T-cell (primary cell): ENCODE measurements at regions not wholly inside any gene's neighbourhood (a gene's known extent, or its start where the extent isn't known, plus 50 kb on each side); places are given as distances from the start of the nearest gene placed in this dataset.
A peak's percentile ranks its signal among the peaks of the same experiment; 100 is the strongest.

Experiments used
- ATAC-seq, 4 experiments: fragments of 200-7000 bp in 3 of 4; fragments of 150-1000 bp in 1 of 4; cut with Tn5 transposase; replicated peaks in 1 of 4; 1 replicate in 3 of 4; 2 replicates in 1 of 4; pipeline ENCODE4 v1.10.0; 2021; ENCODE audit warnings: moderate library complexity in 3 of 4, mild to moderate bottlenecking in 2 of 4, moderate number of reproducible peaks in 1 of 4
- CTCF ChIA-PET, 2 donors: fragments of 300-600 bp; sonication (Branson Sonifier 250); formaldehyde crosslinking; loops; one replicate each; lab custom pipeline; 2022; ENCODE audit warnings: antibody characterized with exemption in 2 of 2; lab: Charles Lee
- POLR2A ChIA-PET, 2 donors: fragments of 300-600 bp; sonication (Branson Sonifier 250); formaldehyde crosslinking; loops; one replicate each; lab custom pipeline; 2022; ENCODE audit warnings: antibody characterized with exemption in 2 of 2; lab: Charles Lee
- DNase-seq, 35 experiments: peaks; one replicate each; pipeline versions ENCODE4 v3.0.0 to v3.0.0-alpha.2; 2013 to 2023
- H3K27ac ChIP-seq: one replicate; pipeline ENCODE4 v1.5.1; 2013; ENCODE audit warnings: low read length
- H3K27me3 ChIP-seq, 2 experiments: replicated peaks in 1 of 2; 1 replicate in 1 of 2; 2 replicates in 1 of 2; pipeline versions ENCODE4 v1.6.1 to v1.7.0; 2013; ENCODE audit warnings: low read length in 1 of 2, mixed read lengths in 1 of 2; ENCODE audit not compliant: control insufficient read depth in 2 of 2, insufficient read depth in 2 of 2; ENCODE audit errors: extremely low read depth in 1 of 2
- H3K36me3 ChIP-seq, 2 donors: 1 replicate in 1 of 2; 2 replicates in 1 of 2; pipeline versions ENCODE4 v1.6.1 to v1.7.0; 2013; ENCODE audit warnings: low read length in 1 of 2; ENCODE audit not compliant: control insufficient read depth in 2 of 2, insufficient read depth in 1 of 2; ENCODE audit errors: extremely low read depth in 1 of 2
- H3K4me1 ChIP-seq, 2 experiments: 1 replicate in 1 of 2; 2 replicates in 1 of 2; pipeline versions ENCODE4 v1.6.1 to v1.7.0; 2013; ENCODE audit warnings: low read length in 2 of 2, mixed read lengths in 1 of 2; ENCODE audit not compliant: insufficient read depth in 2 of 2, control insufficient read depth in 1 of 2; ENCODE audit errors: extremely low read depth in 1 of 2
- H3K4me3 ChIP-seq, 2 donors: 1 replicate in 1 of 2; 2 replicates in 1 of 2; pipeline versions ENCODE4 v1.5.1 to v1.7.0; 2013; ENCODE audit warnings: mild to moderate bottlenecking in 2 of 2, low read length in 1 of 2, moderate library complexity in 1 of 2; ENCODE audit not compliant: control insufficient read depth in 1 of 2; ENCODE audit errors: extremely low read depth in 1 of 2
- H3K9me3 ChIP-seq: 2 replicates; pipeline ENCODE4 v1.7.0; 2013
- H3K27ac Mint-ChIP-seq, 2 donors: one replicate each; pipeline ENCODE4 v1.8.0; 2020 to 2021; ENCODE audit warnings: mild to moderate bottlenecking in 2 of 2, mixed read lengths in 2 of 2
- H3K27me3 Mint-ChIP-seq, 2 donors: one replicate each; pipeline ENCODE4 v1.8.0; 2021 to 2022; ENCODE audit warnings: mixed read lengths in 2 of 2
- H3K36me3 Mint-ChIP-seq: one replicate; pipeline ENCODE4 v1.8.0; 2021; ENCODE audit warnings: mixed read lengths
- H3K4me1 Mint-ChIP-seq, 3 donors: one replicate each; pipeline ENCODE4 v1.8.0; 2020 to 2022; ENCODE audit warnings: mixed read lengths in 3 of 3, mild to moderate bottlenecking in 1 of 3
- H3K4me3 Mint-ChIP-seq, 3 donors: one replicate each; pipeline ENCODE4 v1.8.0; 2020 to 2022; ENCODE audit warnings: mild to moderate bottlenecking in 3 of 3, mixed read lengths in 3 of 3, moderate library complexity in 3 of 3
- H3K9me3 Mint-ChIP-seq, 3 donors: one replicate each; pipeline ENCODE4 v1.8.0; 2020 to 2022; ENCODE audit warnings: mixed read lengths in 3 of 3
- WGBS: methylation state at CpG from one replicate; pipeline ENCODE4 v1.1.5; 2013; ENCODE audit warnings: missing lambda C conversion rate; ENCODE audit not compliant: insufficient coverage; 5-methylcytosine and 5-hydroxymethylcytosine counted together

DNA sequence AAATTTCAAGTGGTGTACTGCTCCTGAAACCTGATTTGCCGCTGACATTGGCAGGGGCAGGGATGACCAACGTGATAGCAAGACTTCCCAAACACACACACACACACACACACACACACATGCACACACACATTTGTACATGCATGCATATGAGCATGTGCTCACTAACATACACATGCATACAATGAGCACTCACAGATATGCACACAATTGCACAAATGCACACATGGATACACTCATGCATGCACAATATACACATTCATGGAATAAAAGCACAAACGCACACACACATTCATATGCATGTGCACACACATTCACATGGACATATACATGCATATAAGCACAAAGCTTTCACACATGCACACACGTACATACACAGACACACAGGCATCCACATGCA lies 181.2 kb upstream of the ZNF618 start:
- Mint-ChIP-seq H3K9me3 (peaks cover 0 to 4% (median 0%) of the 10 kb centered on the region in 3 donors), H3K4me3 (no peak overlapping the region), H3K27me3 (peaks cover 25 to 27% of the 10 kb centered on the region in 2 donors), H3K27ac (no peak overlapping the region), H3K4me1 (peaks cover 12 to 26% (median 22%) of the 10 kb centered on the region in 3 donors), H3K36me3 (no peaks in the 10 kb centered on the region)
- 78% methylated on average over 4 of the region's 4 CpGs for WGBS
- Histone ChIP-seq H3K9me3 (no peaks in the 10 kb centered on the region), H3K4me1 (peaks cover 0 to 21% of the 10 kb centered on the region in 2 experiments), H3K27me3 (peaks cover 0 to 21% of the 10 kb centered on the region in 2 experiments), H3K4me3 (no peak overlapping the region), H3K36me3 (no peaks in the 10 kb centered on the region), H3K27ac (no peak overlapping the region)
- POLR2A ChIA-PET = interaction anchor here in 1 of 2 donors (0.6 kb wide), 1 partner anchor 1700 kb away, joined by 5 read pairs; no protein-coding TSS in a partner anchor
- DNase-seq (no peak), ATAC-seq (peak in 1 of 4 experiments; percentile 19)
- CTCF ChIA-PET = no interaction called here

DNA sequence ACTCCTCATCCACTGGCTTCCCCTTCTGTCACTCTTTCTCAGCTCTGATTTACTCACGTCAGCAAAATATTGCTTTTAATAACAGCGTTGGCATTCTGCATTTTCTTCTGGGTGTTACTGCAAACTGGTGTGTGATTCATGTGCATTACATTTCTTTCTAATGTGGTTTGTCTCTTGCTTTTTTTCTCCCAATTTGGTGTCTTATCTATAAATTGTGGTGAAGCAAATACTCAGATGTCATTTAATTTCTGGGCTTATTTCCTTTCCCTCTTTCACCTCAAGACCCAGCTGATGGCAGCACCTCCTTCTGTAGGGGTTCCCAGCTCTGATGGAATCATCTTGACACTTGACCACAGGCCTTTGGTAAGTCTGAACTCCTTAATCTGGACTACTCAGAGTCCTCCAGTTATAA lies 180.7 kb upstream of the ZNF618 start:
- no peak overlapping the region for H3K4me3 ChIP-seq
- Mint-ChIP-seq H3K9me3 (peaks cover 0 to 4% (median 0%) of the 10 kb centered on the region in 3 donors), H3K4me1 (peaks cover 12 to 26% (median 20%) of the 10 kb centered on the region in 3 donors), H3K27ac (peak overlapping the region in 1 of 2 donors; percentile 29), H3K36me3 (no peaks in the 10 kb centered on the region), H3K4me3 (peak overlapping the region in 1 of 3 donors; percentile 18), H3K27me3 (peaks cover 23 to 25% of the 10 kb centered on the region in 2 donors)
- CTCF ChIA-PET = no interaction called here
- WGBS = no CpG with 5 or more reads among the region's 2 CpGs
- H3K9me3 ChIP-seq = no peaks in the 10 kb centered on the region
- peak in 2 of 35 experiments; percentile 6 to 31 for DNase-seq
- H3K27me3 ChIP-seq = peaks cover 0 to 22% of the 10 kb centered on the region in 2 experiments
- H3K27ac ChIP-seq = no peak overlapping the region
- POLR2A ChIA-PET = interaction anchor here in 1 of 2 donors (0.5 kb wide), 1 partner anchor 10 kb away, joined by 3 read pairs; no protein-coding TSS in a partner anchor
- ATAC-seq = peak; percentile 23 to 55 (median 46)
- no peaks in the 10 kb centered on the region for H3K36me3 ChIP-seq
- H3K4me1 ChIP-seq = peaks cover 0 to 21% of the 10 kb centered on the region in 2 experiments

DNA sequence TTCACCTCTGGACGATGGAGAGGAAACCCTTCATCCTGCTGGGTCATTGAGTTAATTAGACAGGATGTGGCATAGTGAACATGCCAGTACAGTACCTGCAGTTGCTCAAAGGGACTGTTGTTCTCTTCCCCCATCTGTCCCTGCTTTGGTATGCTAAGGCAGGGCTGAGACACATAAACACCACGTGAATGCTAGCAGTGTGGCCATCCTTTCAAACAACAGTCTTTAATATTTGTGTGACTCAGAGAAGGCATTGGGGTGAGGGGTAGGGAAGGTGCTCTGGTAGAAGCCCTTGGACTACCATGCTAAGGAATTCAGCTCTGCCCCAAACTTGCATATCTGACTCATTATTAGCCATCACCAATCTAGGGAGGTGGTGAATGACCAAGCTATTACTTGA lies 180.2 kb upstream of the ZNF618 start:
- Mint-ChIP-seq H3K27ac (no peak overlapping the region), H3K27me3 (peaks cover 23 to 24% of the 10 kb centered on the region in 2 donors), H3K4me3 (peak overlapping the region in 1 of 3 donors; percentile 18), H3K9me3 (peaks cover 0 to 4% (median 0%) of the 10 kb centered on the region in 3 donors), H3K4me1 (peaks cover 12 to 26% (median 19%) of the 10 kb centered on the region in 3 donors), H3K36me3 (no peaks in the 10 kb centered on the region)
- POLR2A ChIA-PET = interaction anchor here in 1 of 2 donors (0.5 kb wide), 1 partner anchor 9 kb away, joined by 3 read pairs; no protein-coding TSS in a partner anchor
- Histone ChIP-seq H3K36me3 (no peaks in the 10 kb centered on the region), H3K4me1 (peaks cover 0 to 21% of the 10 kb centered on the region in 2 experiments), H3K9me3 (no peaks in the 10 kb centered on the region), H3K27ac (no peak overlapping the region), H3K4me3 (no peak overlapping the region), H3K27me3 (peaks cover 0 to 20% of the 10 kb centered on the region in 2 experiments)
- WGBS = no CpG with 5 or more reads among the region's 2 CpGs
- DNase-seq (peak in 1 of 35 experiments; percentile 18), ATAC-seq (peak; percentile 36 to 71 (median 55))
- CTCF ChIA-PET = no interaction called here

DNA sequence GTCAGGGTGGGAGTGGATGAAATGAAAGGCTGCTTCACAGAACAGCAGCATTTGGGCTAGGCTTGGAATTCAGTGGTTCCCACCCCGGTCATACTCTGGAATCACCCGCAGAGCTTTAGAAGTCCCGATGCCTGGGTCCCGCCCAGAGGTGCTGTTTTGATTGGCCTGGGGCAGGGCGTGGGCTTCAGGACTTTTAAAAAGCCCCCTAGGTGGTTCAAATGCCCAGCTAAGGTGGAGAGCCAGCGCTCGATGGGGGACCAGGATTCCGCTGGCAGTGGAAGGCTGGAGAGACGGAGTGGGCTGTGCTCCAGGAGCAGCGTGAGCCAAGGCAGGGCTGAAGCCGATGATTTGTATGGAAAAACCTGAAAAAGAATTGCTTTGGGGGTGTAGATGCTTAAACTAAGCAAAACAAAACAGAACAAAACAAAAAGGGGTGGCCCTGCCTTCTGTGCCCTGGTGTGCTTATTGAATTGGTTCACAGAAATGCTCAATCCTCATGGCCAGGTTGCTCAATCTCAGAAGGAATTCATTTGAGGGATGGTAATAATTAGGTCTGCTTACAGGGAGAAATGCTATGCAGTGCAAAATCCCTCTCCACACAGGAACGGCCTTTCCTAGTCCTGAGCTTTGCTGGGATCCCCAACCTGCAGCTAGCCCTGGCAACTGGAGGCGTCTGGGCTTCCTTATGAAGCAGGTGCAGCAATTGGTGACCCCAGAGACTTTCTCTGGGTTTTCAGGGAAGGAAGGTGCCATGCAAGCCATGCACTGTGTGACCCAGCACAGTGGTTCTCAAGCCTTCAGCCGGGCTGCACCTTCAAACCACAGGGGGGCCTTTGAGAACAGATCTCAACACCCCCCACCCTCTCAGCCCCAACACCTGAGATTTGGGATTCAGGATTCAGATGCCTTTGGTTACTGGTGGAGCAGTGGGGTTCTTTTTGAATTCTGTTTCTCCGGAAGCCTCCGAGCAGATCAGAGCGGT lies 174.0 kb upstream of the ZNF618 start:
- DNase-seq = no peak
- no peaks in the 10 kb centered on the region for H3K36me3 Mint-ChIP-seq
- no peak for ATAC-seq
- no peak overlapping the region for H3K27ac Mint-ChIP-seq
- H3K27me3 Mint-ChIP-seq = peaks cover 11 to 13% of the 10 kb centered on the region in 2 donors
- CTCF ChIA-PET = no interaction called here
- POLR2A ChIA-PET = no interaction called here
- Histone ChIP-seq H3K27me3 (peaks cover 0 to 29% of the 10 kb centered on the region in 2 experiments), H3K36me3 (no peaks in the 10 kb centered on the region), H3K4me1 (no peaks in the 10 kb centered on the region), H3K4me3 (no peak overlapping the region), H3K9me3 (no peaks in the 10 kb centered on the region), H3K27ac (no peak overlapping the region)
- H3K4me1 Mint-ChIP-seq = no peaks in the 10 kb centered on the region
- 75% methylated on average over 14 of the region's 17 CpGs for WGBS
- H3K4me3 Mint-ChIP-seq = no peak overlapping the region
- H3K9me3 Mint-ChIP-seq = peaks cover 0 to 4% (median 2%) of the 10 kb centered on the region in 3 donors

DNA sequence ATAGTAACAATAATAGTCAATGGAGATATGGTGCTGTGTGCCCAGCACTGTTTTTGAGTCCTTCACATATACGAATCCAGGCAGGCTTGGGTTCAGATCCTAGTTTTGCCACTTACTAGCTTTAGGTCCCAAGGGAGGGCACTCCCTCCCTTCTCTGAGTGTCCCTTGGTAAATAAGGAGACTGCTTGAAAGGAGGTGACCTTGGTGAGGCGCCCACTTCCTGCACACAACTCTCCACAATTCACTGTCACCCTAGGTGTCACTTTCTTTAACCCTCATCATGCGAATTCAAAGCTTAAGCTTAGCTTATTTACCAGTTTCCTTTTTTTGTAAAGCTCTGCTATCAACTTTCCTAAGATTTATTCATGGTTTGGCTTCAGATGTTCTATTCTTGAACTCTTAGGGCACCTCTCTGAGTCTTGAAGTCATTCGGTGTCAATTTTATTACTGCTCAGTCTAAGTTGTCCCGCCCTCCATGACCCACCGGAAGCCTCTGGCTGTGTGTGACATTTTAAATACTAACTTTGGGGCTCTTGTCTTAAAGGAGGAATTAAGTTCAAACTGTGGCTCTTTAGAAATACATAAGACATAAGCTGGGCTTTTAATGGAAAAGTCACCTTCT lies 170.7 kb upstream of the ZNF618 start:
- no peaks in the 10 kb centered on the region for H3K4me1 Mint-ChIP-seq
- peaks cover 12 to 18% of the 10 kb centered on the region in 2 donors for H3K27me3 Mint-ChIP-seq
- H3K36me3 Mint-ChIP-seq = no peaks in the 10 kb centered on the region
- no peak overlapping the region for H3K27ac Mint-ChIP-seq
- no peaks in the 10 kb centered on the region for H3K9me3 ChIP-seq
- 66% methylated on average over 2 of the region's 6 CpGs for WGBS
- H3K4me3 Mint-ChIP-seq = no peak overlapping the region
- no peaks in the 10 kb centered on the region for H3K4me1 ChIP-seq
- ChIA-PET CTCF (no interaction called here), POLR2A (interaction anchor here in 1 of 2 donors (0.6 kb wide), 3 partner anchors 10 to 1143 kb away, joined by 3 to 4 read pairs (median 3); no protein-coding TSS in a partner anchor)
- H3K4me3 ChIP-seq = no peak overlapping the region
- H3K36me3 ChIP-seq = no peaks in the 10 kb centered on the region
- ATAC-seq (no peak), DNase-seq (peak in 1 of 35 experiments; percentile 9)
- H3K27ac ChIP-seq = no peak overlapping the region
- H3K9me3 Mint-ChIP-seq = peaks cover 0 to 13% (median 2%) of the 10 kb centered on the region in 3 donors
- peaks cover 0 to 16% of the 10 kb centered on the region in 2 experiments for H3K27me3 ChIP-seq

DNA sequence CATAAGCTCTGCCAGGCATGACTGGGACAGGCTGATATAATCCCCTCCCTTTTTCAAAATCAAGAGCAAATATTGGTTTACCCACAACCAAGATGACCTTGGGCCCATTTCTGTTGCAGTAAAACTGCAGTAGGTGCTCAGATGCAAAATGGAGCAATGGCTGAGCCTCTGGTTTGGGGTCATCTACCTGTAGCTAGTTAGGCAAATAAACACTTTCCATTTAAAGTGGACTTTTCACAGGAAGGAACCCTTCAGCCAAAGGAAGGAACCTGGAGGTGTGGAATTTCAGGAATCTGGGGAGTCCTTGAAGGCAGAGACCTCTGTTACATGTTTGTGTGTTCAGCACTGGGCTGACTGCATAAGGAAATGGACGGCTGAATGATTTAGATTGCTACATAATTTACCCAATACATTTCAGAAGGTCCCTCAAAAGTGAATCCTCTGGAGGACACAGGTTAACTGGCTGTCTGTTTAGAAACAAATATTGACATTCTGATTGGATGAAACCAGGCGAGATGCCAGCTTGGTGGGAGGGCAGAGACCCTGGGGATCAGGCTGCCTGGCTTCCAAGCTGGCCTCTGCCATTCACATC lies 170.1 kb upstream of the ZNF618 start:
- H3K4me3 Mint-ChIP-seq = no peak overlapping the region
- no peaks in the 10 kb centered on the region for H3K9me3 ChIP-seq
- no peak overlapping the region for H3K4me3 ChIP-seq
- ATAC-seq = no peak
- H3K27me3 Mint-ChIP-seq = peaks cover 12 to 21% of the 10 kb centered on the region in 2 donors
- H3K27ac Mint-ChIP-seq = no peak overlapping the region
- no peak overlapping the region for H3K27ac ChIP-seq
- H3K36me3 ChIP-seq = no peaks in the 10 kb centered on the region
- POLR2A ChIA-PET = no interaction called here
- no peaks in the 10 kb centered on the region for H3K36me3 Mint-ChIP-seq
- CTCF ChIA-PET = no interaction called here
- H3K4me1 ChIP-seq = no peaks in the 10 kb centered on the region
- no peaks in the 10 kb centered on the region for H3K4me1 Mint-ChIP-seq
- no peak for DNase-seq
- 75% methylated on average over 1 of the region's 2 CpGs for WGBS
- H3K9me3 Mint-ChIP-seq = peaks cover 0 to 13% (median 2%) of the 10 kb centered on the region in 3 donors
- peaks cover 0 to 16% of the 10 kb centered on the region in 2 experiments for H3K27me3 ChIP-seq
